HG03064 (cell line): ENCODE measurements at regions not wholly inside any gene's neighbourhood (a gene's known extent, or its start where the extent isn't known, plus 50 kb on each side); places are given as distances from the start of the nearest gene placed in this dataset.

Experiments used
- ATAC-seq: cut with Tn5 transposase; IDR thresholded peaks from one replicate; pipeline ENCODE4 v1.9.1; 2021; ENCODE audit warnings: low read depth; ENCODE audit not compliant: unreplicated experiment

GRCh38 chr4:17081179-17081578, 182.7 kb upstream of the LDB2 start:
- no peak for ATAC-seq

GRCh38 chr4:17077105-17077504, 178.7 kb upstream of the LDB2 start:
- ATAC-seq, result no peak

- no peak for ATAC-seq
Observed at GRCh38 chr4:17072483-17072882, 174.0 kb upstream of the LDB2 start.

GRCh38 chr4:17068891-17069290, 170.4 kb upstream of the LDB2 start:
- no peak for ATAC-seq

GRCh38 chr4:17068392-17068791, 169.9 kb upstream of the LDB2 start:
- no peak for ATAC-seq

GRCh38 chr4:17066972-17067371, 168.5 kb upstream of the LDB2 start:
- ATAC-seq, result no peak

GRCh38 chr4:17066236-17066635, 167.8 kb upstream of the LDB2 start:
- ATAC-seq, result no peak

- no peak for ATAC-seq
Observed at GRCh38 chr4:17065821-17066220, 167.4 kb upstream of the LDB2 start.

- ATAC-seq, result no peak
Observed at GRCh38 chr4:17064959-17065358, 166.5 kb upstream of the LDB2 start.

GRCh38 chr4:17063888-17064287, 165.4 kb upstream of the LDB2 start:
- ATAC-seq, result no peak

- no peak for ATAC-seq
Observed at GRCh38 chr4:17060230-17060629, 161.8 kb upstream of the LDB2 start.

- no peak for ATAC-seq
Observed at GRCh38 chr4:17058916-17059741, 160.7 kb upstream of the LDB2 start.

GRCh38 chr4:17058536-17058915, 160.1 kb upstream of the LDB2 start:
- ATAC-seq, result no peak

- ATAC-seq, result no peak
Observed at GRCh38 chr4:17057035-17057434, 158.6 kb upstream of the LDB2 start.

- no peak for ATAC-seq
Observed at GRCh38 chr4:17055788-17056187, 157.3 kb upstream of the LDB2 start.

- ATAC-seq, result no peak
Observed at GRCh38 chr4:17045866-17046265, 147.4 kb upstream of the LDB2 start.

GRCh38 chr4:17038510-17039176, 140.2 kb upstream of the LDB2 start:
- no peak for ATAC-seq

GRCh38 chr4:17033768-17034181, 135.3 kb upstream of the LDB2 start:
- no peak for ATAC-seq

- ATAC-seq, result no peak
Observed at GRCh38 chr4:17033025-17033767, 134.8 kb upstream of the LDB2 start.

- no peak for ATAC-seq
Observed at GRCh38 chr4:17030543-17030942, 132.1 kb upstream of the LDB2 start.

GRCh38 chr4:17029964-17030363, 131.5 kb upstream of the LDB2 start:
- no peak for ATAC-seq
